Panc1 (cell line): ENCODE measurements at regions not wholly inside any gene's neighbourhood (a gene's known extent, or its start where the extent isn't known, plus 50 kb on each side); places are given as distances from the start of the nearest gene placed in this dataset.

Experiments
- ATAC-seq: fragments of 200-7000 bp; cut with Tn5 transposase; 2 replicates; pipeline ENCODE4 v1.9.1; 2020; ENCODE audit warnings: mild to moderate bottlenecking, moderate library complexity
- BruUV-seq: library from RNA; stranded (reverse); fragments of 400-500 nt; replicated peaks from 2 replicates; lab custom pipeline; 2021; lab: Mats Ljungman, UMichigan
- CTCF ChIA-PET: fragments of 300-600 bp; sonication (Branson Sonifier 250); formaldehyde crosslinking; loops from one replicate; lab custom pipeline; 2022; ENCODE audit warnings: antibody characterized with exemption; lab: Charles Lee
- POLR2A ChIA-PET: fragments of 300-600 bp; sonication (Branson Sonifier 250); formaldehyde crosslinking; loops from one replicate; lab custom pipeline; 2022; ENCODE audit warnings: antibody characterized with exemption; lab: Charles Lee
- DNase-seq: peaks from one replicate; pipeline ENCODE4 v3.0.0-alpha.2; 2010; ENCODE audit warnings: low read depth, low spot score
- H3K27ac ChIP-seq: 2 replicates; pipeline ENCODE4 v1.5.1; 2011; ENCODE audit warnings: mild to moderate bottlenecking, low read length, inconsistent platforms
- H3K27me3 ChIP-seq: fragments of 200-500 bp; sonication (Bioruptor generic); 2 replicates; pipeline ENCODE4 v1.6.0; 2014; ENCODE audit warnings: low read length, inconsistent platforms; ENCODE audit not compliant: control insufficient read depth, insufficient read depth
- H3K36me3 ChIP-seq: fragments of 200-500 bp; sonication (Bioruptor generic); 2 replicates; pipeline ENCODE4 v1.5.1; 2014; ENCODE audit warnings: inconsistent platforms, mild to moderate bottlenecking, low read length, moderate library complexity; ENCODE audit not compliant: control insufficient read depth, insufficient read depth
- H3K4me1 ChIP-seq: 2 replicates; pipeline ENCODE4 v1.5.1; 2011; ENCODE audit warnings: inconsistent platforms, mild to moderate bottlenecking, low read length, moderate library complexity; ENCODE audit not compliant: control insufficient read depth, insufficient read depth
- H3K4me3 ChIP-seq, 2 experiments: 2 replicates each; pipeline ENCODE4 v1.5.1; 2011 to 2012; ENCODE audit warnings: low read depth in 2 of 2, low read length in 2 of 2, mild to moderate bottlenecking in 2 of 2, inconsistent platforms in 1 of 2, moderate library complexity in 1 of 2
- H3K9me3 ChIP-seq: fragments of 200-500 bp; sonication (Bioruptor generic); 2 replicates; pipeline ENCODE4 v1.5.1; 2014; ENCODE audit warnings: low read depth, mild to moderate bottlenecking, inconsistent platforms, low read length, moderate library complexity; ENCODE audit not compliant: control insufficient read depth, insufficient read depth
- POLR2AphosphoS5 ChIP-seq: IDR thresholded peaks from 2 replicates; pipeline ENCODE4 v1.6.1; 2012; ENCODE audit warnings: mild to moderate bottlenecking, low read depth, low read length, moderate library complexity
- REST ChIP-seq, 2 experiments: IDR thresholded peaks; 2 replicates each; pipeline ENCODE4 v1.6.1; 2011 to 2012; ENCODE audit warnings: low read depth in 2 of 2, control low read depth in 1 of 2, low read length in 1 of 2, mild to moderate bottlenecking in 1 of 2, moderate library complexity in 1 of 2; ENCODE audit not compliant: insufficient read depth in 1 of 2
- SIN3A ChIP-seq: IDR thresholded peaks from 2 replicates; pipeline ENCODE4 v1.6.1; 2012; ENCODE audit warnings: low read depth, mild to moderate bottlenecking, low read length, moderate library complexity, borderline replicate concordance; ENCODE audit not compliant: insufficient read depth
- TCF7L2 ChIP-seq: IDR thresholded peaks from 2 replicates; pipeline ENCODE4 v1.6.1; 2011; ENCODE audit warnings: mild to moderate bottlenecking, low read depth, low read length, inconsistent platforms
- in situ Hi-C: cut with HindIII; loops from 2 replicates; pipeline ENCODE4 v1.10.0; 2016; ENCODE audit warnings: low sequenced_read_pairs, low pct_unique_long_range_greater_than_20kb
- intact Hi-C: fragments of 100-400 bp; cut with micrococcal nuclease; formaldehyde crosslinking; loops from one replicate; pipeline ENCODE4 v1.10.0; 2022; ENCODE audit not compliant: unreplicated experiment
- TF ChIP-seq, protein P1 (sequence below): fragments of 450-650 bp; IDR thresholded peaks from 2 replicates; pipeline ENCODE4 v1.5.1; 2017; ENCODE audit warnings: mild to moderate bottlenecking

DNA sequence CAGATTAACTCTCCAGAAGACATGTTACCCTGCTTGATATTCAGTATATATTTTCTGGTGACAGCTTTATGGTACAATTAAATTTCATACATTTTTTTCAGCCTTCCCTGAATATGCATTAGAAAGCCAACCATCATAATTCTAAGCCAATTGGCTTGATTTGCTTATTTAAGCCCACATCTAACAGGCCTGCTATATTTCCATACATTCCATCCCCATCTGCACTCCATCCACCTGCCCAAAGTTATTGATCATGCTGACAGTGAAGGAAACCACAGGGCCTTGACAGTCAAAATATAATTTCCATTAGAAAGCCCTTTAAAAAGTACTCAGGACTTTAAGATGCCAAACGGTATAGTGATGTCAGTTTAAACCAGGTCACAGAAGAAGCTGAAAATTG is 164.3 kb downstream of the GXYLT1 start:
- no peak for ATAC-seq
- Histone ChIP-seq H3K4me3 (no peak overlapping the region), H3K4me1 (no peaks in the 10 kb centered on the region), H3K27me3 (no peaks in the 10 kb centered on the region; the same call in 1 of the 2 replicates), H3K27ac (no peak overlapping the region), H3K9me3 (no peaks in the 10 kb centered on the region), H3K36me3 (no peaks in the 10 kb centered on the region)
- ChIA-PET POLR2A (no interaction called here), CTCF (no interaction called here)
- BruUV-seq, result no TSS peak
- in situ Hi-C loops (no loop called here), intact Hi-C loops (no loop called here)
- no peak for DNase-seq
- no peak for TF ChIP-seq SIN3A
- TF ChIP-seq TCF7L2, result no peak
- TF ChIP-seq REST (IDR thresholded peaks at IDR 0.05; ENCODE audit: insufficient read depth in 1 of 2, low read depth in 2 of 2, low read length in 1 of 2), result no peak

DNA sequence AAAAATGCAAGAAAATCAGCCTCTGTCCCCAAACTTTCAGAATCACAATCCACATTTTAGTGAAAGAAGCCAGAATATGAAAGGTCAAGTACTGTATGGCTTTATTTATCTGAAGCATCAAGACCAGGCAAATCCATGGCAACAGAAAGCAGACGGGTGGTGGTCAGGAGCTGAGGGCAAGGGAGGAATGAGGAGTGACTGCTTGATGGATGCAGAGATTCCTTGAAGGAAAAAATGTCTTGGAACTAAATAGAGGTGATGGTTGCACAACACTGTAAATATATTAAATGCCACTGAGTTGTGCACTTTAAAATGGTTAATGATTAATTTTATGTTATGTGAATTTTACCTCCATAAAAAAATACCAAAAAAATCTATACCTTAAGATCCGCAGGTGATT is 165.1 kb downstream of the GXYLT1 start:
- ChIA-PET POLR2A (no interaction called here), CTCF (no interaction called here)
- ATAC-seq, result no peak
- DNase-seq, result no peak
- intact Hi-C loops, result no loop called here
- BruUV-seq, result no TSS peak
- in situ Hi-C loops, result no loop called here
- Histone ChIP-seq H3K4me3 (no peak overlapping the region), H3K36me3 (no peaks in the 10 kb centered on the region), H3K9me3 (no peaks in the 10 kb centered on the region), H3K27ac (no peak overlapping the region), H3K27me3 (no peaks in the 10 kb centered on the region; the same call in 1 of the 2 replicates), H3K4me1 (no peaks in the 10 kb centered on the region)
- TF ChIP-seq TCF7L2 (no peak), SIN3A (no peak), POLR2AphosphoS5 (no peak), REST (IDR thresholded peaks at IDR 0.05; ENCODE audit: insufficient read depth in 1 of 2, low read depth in 2 of 2, low read length in 1 of 2) (no peak)
- TF ChIP-seq, protein P1, sequence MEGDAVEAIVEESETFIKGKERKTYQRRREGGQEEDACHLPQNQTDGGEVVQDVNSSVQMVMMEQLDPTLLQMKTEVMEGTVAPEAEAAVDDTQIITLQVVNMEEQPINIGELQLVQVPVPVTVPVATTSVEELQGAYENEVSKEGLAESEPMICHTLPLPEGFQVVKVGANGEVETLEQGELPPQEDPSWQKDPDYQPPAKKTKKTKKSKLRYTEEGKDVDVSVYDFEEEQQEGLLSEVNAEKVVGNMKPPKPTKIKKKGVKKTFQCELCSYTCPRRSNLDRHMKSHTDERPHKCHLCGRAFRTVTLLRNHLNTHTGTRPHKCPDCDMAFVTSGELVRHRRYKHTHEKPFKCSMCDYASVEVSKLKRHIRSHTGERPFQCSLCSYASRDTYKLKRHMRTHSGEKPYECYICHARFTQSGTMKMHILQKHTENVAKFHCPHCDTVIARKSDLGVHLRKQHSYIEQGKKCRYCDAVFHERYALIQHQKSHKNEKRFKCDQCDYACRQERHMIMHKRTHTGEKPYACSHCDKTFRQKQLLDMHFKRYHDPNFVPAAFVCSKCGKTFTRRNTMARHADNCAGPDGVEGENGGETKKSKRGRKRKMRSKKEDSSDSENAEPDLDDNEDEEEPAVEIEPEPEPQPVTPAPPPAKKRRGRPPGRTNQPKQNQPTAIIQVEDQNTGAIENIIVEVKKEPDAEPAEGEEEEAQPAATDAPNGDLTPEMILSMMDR, result no peak
